Cardiac septum (tissue), 1 donor: ENCODE measurements at regions not wholly inside any gene's neighbourhood (a gene's known extent, or its start where the extent isn't known, plus 50 kb on each side); places are given as distances from the start of the nearest gene placed in this dataset.
"Not testable (repeated sequence)": the region's sequence is repeated elsewhere in the genome, so short reads cannot be mapped to it uniquely, and the experiment has no call there.

Experiments
- DNase-seq: peaks from one replicate; pipeline ENCODE4 v3.0.0-alpha.2; 2020; ENCODE audit warnings: low spot score
- intact Hi-C: fragments of 100-400 bp; cut with DNase I; formaldehyde crosslinking; loops from one replicate; pipeline ENCODE4 v1.14.0; 2022
- donor health status: DM: no; HTN: no; CAD: no.

- intact Hi-C loops = no loop called here
- DNase-seq = no peak
Observed at GRCh38 chr6:85240787-85241385, 209.0 kb upstream of the NT5E start.

GRCh38 chr6:85237478-85237877 is 212.4 kb upstream of the NT5E start:
- intact Hi-C loops = no loop called here
- DNase-seq = no peak

- intact Hi-C loops = no loop called here
- DNase-seq = no peak
Observed at GRCh38 chr6:85236636-85237035, 213.2 kb upstream of the NT5E start.

- DNase-seq, intact Hi-C loops: not testable (repeated sequence)
Observed at GRCh38 chr6:85227345-85227744, 222.5 kb upstream of the NT5E start.

GRCh38 chr6:85212794-85213193 is 237.1 kb upstream of the NT5E start:
- intact Hi-C loops, DNase-seq: not testable (repeated sequence)

- intact Hi-C loops = no loop called here
- DNase-seq = no peak
Observed at GRCh38 chr6:85195243-85195642, 254.6 kb upstream of the NT5E start.

- DNase-seq = no peak
- intact Hi-C loops = no loop called here
Observed at GRCh38 chr6:85193339-85193738, 256.5 kb upstream of the NT5E start.

GRCh38 chr6:85192596-85192995 is 257.3 kb upstream of the NT5E start:
- DNase-seq = no peak
- intact Hi-C loops = no loop called here

- DNase-seq = no peak
Observed at GRCh38 chr6:85192186-85192585, 257.7 kb upstream of the NT5E start.

GRCh38 chr6:85191656-85192055 is 258.2 kb upstream of the NT5E start:
- intact Hi-C loops = no loop called here
- DNase-seq = no peak

More at GRCh38 chr6:85192186-85192585, 257.7 kb upstream of the NT5E start:
- intact Hi-C loops = no loop called here

GRCh38 chr6:85186546-85187175 is 263.2 kb upstream of the NT5E start:
- no peak for DNase-seq

GRCh38 chr6:85185977-85186376 is 263.9 kb upstream of the NT5E start:
- intact Hi-C loops = no loop called here
- DNase-seq = no peak

More at GRCh38 chr6:85186546-85187175, 263.2 kb upstream of the NT5E start:
- intact Hi-C loops = no loop called here

- intact Hi-C loops = no loop called here
- no peak for DNase-seq
Observed at GRCh38 chr6:85183841-85184240, 266.0 kb upstream of the NT5E start.

- DNase-seq = no peak
- intact Hi-C loops = no loop called here
Observed at GRCh38 chr6:85172705-85173104, 277.2 kb upstream of the NT5E start.

GRCh38 chr6:85172161-85172560 is 277.7 kb upstream of the NT5E start:
- DNase-seq = no peak
- intact Hi-C loops = no loop called here

GRCh38 chr6:85169189-85169588 is 280.7 kb upstream of the NT5E start:
- no peak for DNase-seq
- intact Hi-C loops = no loop called here

GRCh38 chr6:85168146-85168545 is 281.7 kb upstream of the NT5E start:
- intact Hi-C loops = no loop called here
- no peak for DNase-seq

GRCh38 chr6:85166114-85166741 is 283.7 kb upstream of the NT5E start:
- DNase-seq = no peak
- intact Hi-C loops = no loop called here

GRCh38 chr6:85163156-85164080 is 286.5 kb upstream of the NT5E start:
- DNase-seq = no peak
- intact Hi-C loops = no loop called here

GRCh38 chr6:85157311-85157710 is 292.6 kb upstream of the NT5E start:
- intact Hi-C loops = no loop called here
- no peak for DNase-seq
